B cell (primary cell): ENCODE measurements at regions not wholly inside any gene's neighbourhood (a gene's known extent, or its start where the extent isn't known, plus 50 kb on each side); places are given as distances from the start of the nearest gene placed in this dataset.

Experiments used
- ATAC-seq: fragments of 200-7000 bp; cut with Tn5 transposase; one replicate; pipeline ENCODE4 v1.10.0; 2021; ENCODE audit warnings: low read depth, mild to moderate bottlenecking, moderate number of reproducible peaks, moderate library complexity
- CTCF ChIA-PET: fragments of 350-600 bp; sonication (Branson Sonifier 250); formaldehyde crosslinking; loops from one replicate; lab custom pipeline; 2021; ENCODE audit warnings: antibody characterized with exemption, inconsistent platforms; lab: Charles Lee
- POLR2A ChIA-PET: fragments of 350-600 bp; sonication (Branson Sonifier 250); formaldehyde crosslinking; loops from one replicate; lab custom pipeline; 2021; ENCODE audit warnings: antibody characterized with exemption; lab: Charles Lee
- DNase-seq: peaks from one replicate; pipeline ENCODE4 v3.0.0; 2013
- H2AFZ ChIP-seq: 2 replicates; pipeline ENCODE4 v1.6.1; 2012; ENCODE audit warnings: mild to moderate bottlenecking, low read depth, low read length; ENCODE audit not compliant: insufficient read depth, poor library complexity, severe bottlenecking
- H3K27ac ChIP-seq, 2 donors: 1 replicate in 1 of 2; 2 replicates in 1 of 2; pipeline ENCODE4 v1.5.1; 2012 to 2013; ENCODE audit warnings: low read length in 2 of 2, mild to moderate bottlenecking in 2 of 2, moderate library complexity in 1 of 2
- H3K27me3 ChIP-seq, 4 experiments: fragments of 200-600 bp in 1 of 4; sonication (generic) in 1 of 4; replicated peaks in 1 of 4; 1 replicate in 2 of 4; 2 replicates in 2 of 4; pipeline versions ENCODE4 v1.6.1 to v1.7.0; 2013 to 2016; ENCODE audit warnings: low read length in 3 of 4, mild to moderate bottlenecking in 2 of 4, mixed read lengths in 1 of 4, moderate library complexity in 1 of 4; ENCODE audit not compliant: insufficient read depth in 4 of 4, control insufficient read depth in 3 of 4; ENCODE audit errors: control extremely low read depth in 1 of 4
- H3K36me3 ChIP-seq, 2 experiments: replicated peaks in 1 of 2; 1 replicate in 1 of 2; 2 replicates in 1 of 2; pipeline versions ENCODE4 v1.6.1 to v1.7.1; 2013; ENCODE audit warnings: low read length in 1 of 2; ENCODE audit not compliant: insufficient read depth in 2 of 2, control insufficient read depth in 1 of 2; ENCODE audit errors: control extremely low read depth in 1 of 2, extremely low read depth in 1 of 2
- H3K4me1 ChIP-seq, 2 donors: fragments of 200-600 bp in 1 of 2; sonication (generic) in 1 of 2; 1 replicate in 1 of 2; 2 replicates in 1 of 2; pipeline versions ENCODE4 v1.5.1 to v1.6.1; 2013 to 2017; ENCODE audit warnings: low read length in 2 of 2; ENCODE audit not compliant: control insufficient read depth in 2 of 2, insufficient read depth in 2 of 2
- H3K4me2 ChIP-seq: replicated peaks from 2 replicates; pipeline ENCODE3; 2012; ENCODE audit warnings: mild to moderate bottlenecking, low read depth, low read length; ENCODE audit not compliant: poor library complexity, severe bottlenecking
- H3K4me3 ChIP-seq, 5 experiments: fragments of 200-600 bp in 1 of 5; sonication (generic) in 1 of 5; 1 replicate in 3 of 5; 2 replicates in 2 of 5; pipeline versions ENCODE4 v1.5.1 to v1.7.0; 2011 to 2016; ENCODE audit warnings: low read length in 4 of 5, mild to moderate bottlenecking in 4 of 5, low read depth in 2 of 5, control low read depth in 1 of 5, moderate library complexity in 1 of 5; ENCODE audit not compliant: insufficient read depth in 1 of 5; ENCODE audit errors: control extremely low read depth in 1 of 5, extremely low read depth in 1 of 5
- H3K79me2 ChIP-seq: fragments of 200-600 bp; sonication (generic); one replicate; pipeline ENCODE4 v1.6.0; 2016; ENCODE audit warnings: low read length; ENCODE audit not compliant: control insufficient read depth, insufficient read depth
- H3K9ac ChIP-seq: fragments of 200-600 bp; sonication (generic); 2 replicates; pipeline ENCODE4 v1.6.1; 2017; ENCODE audit warnings: mild to moderate bottlenecking, low read length, moderate library complexity
- H3K9me3 ChIP-seq, 3 donors: one replicate each; pipeline versions ENCODE4 v1.6.1 to v1.7.1; 2013; ENCODE audit warnings: low read length in 2 of 3; ENCODE audit not compliant: control insufficient read depth in 2 of 3, insufficient read depth in 1 of 3; ENCODE audit errors: control extremely low read depth in 1 of 3
- H4K20me1 ChIP-seq: 2 replicates; pipeline ENCODE4 v1.6.0; 2012; ENCODE audit warnings: mild to moderate bottlenecking, low read length; ENCODE audit not compliant: insufficient read depth, control insufficient read depth, poor library complexity, severe bottlenecking
- H3K27ac Mint-ChIP-seq: one replicate; pipeline ENCODE4 v1.8.0; 2021; ENCODE audit warnings: mixed read lengths
- H3K27me3 Mint-ChIP-seq: one replicate; pipeline ENCODE4 v1.8.0; 2021; ENCODE audit warnings: mixed read lengths
- H3K4me1 Mint-ChIP-seq: one replicate; pipeline ENCODE4 v1.8.0; 2021; ENCODE audit warnings: mixed read lengths
- H3K4me3 Mint-ChIP-seq: one replicate; pipeline ENCODE4 v1.8.0; 2021; ENCODE audit warnings: mixed read lengths
- H3K9me3 Mint-ChIP-seq: one replicate; pipeline ENCODE4 v1.8.0; 2022; ENCODE audit warnings: mixed read lengths; ENCODE audit not compliant: insufficient read depth
- CTCF ChIP-seq: fragments of 200-600 bp; IDR thresholded peaks from one replicate; pipeline ENCODE4 v1.8.0; 2022; ENCODE audit warnings: antibody characterized with exemption, mild to moderate bottlenecking
- EZH2 ChIP-seq: IDR thresholded peaks from 2 replicates; pipeline ENCODE4 v1.6.1; 2012; ENCODE audit warnings: borderline replicate concordance, low read depth, mild to moderate bottlenecking, moderate library complexity, low read length; ENCODE audit not compliant: insufficient read depth, poor library complexity, severe bottlenecking
- WGBS: methylation state at CpG from one replicate; pipeline ENCODE4 v1.1.5; 2013; ENCODE audit warnings: missing lambda C conversion rate; ENCODE audit not compliant: insufficient coverage; 5-methylcytosine and 5-hydroxymethylcytosine counted together
- intact Hi-C: fragments of 100-400 bp; cut with micrococcal nuclease; formaldehyde crosslinking; loops from one replicate; pipeline ENCODE4 v1.10.0; 2022

DNA sequence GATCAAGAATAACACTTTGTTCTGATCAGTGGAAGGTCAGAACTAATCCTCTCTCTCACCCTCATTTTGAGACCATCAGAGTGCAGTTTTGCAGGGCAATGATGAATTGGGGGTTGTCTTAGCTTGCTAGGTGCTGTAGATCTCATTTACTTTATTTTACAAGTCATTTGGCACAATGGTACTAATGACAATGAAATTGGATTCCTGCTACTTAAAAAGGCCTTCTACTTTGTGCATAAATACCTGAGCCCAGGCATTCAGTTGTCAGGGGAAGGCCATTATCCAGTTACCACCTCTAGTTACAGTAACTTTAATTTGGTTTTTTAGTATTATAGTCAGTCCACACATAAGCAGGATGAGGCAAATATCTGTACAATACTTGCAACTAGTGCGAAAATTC lies 240.0 kb downstream of the HDGFL1 start:
- ATAC-seq (no peak), DNase-seq (no peak)
- WGBS = 85% methylated on average over 1 of the region's 1 CpG
- Histone ChIP-seq H3K4me2 (no peak overlapping the region), H3K4me1 (no peaks in the 10 kb centered on the region), H3K36me3 (no peaks in the 10 kb centered on the region), H3K4me3 (no peak overlapping the region), H3K27ac (no peak overlapping the region), H3K27me3 (no peaks in the 10 kb centered on the region), H2AFZ (no peak overlapping the region), H3K9me3 (no peaks in the 10 kb centered on the region), H3K79me2 (no peaks in the 10 kb centered on the region), H4K20me1 (no peaks in the 10 kb centered on the region), H3K9ac (no peak overlapping the region)
- Mint-ChIP-seq H3K9me3 (peaks cover 3% of the 10 kb centered on the region), H3K4me1 (no peaks in the 10 kb centered on the region), H3K27me3 (no peaks in the 10 kb centered on the region), H3K27ac (no peak overlapping the region), H3K4me3 (no peak overlapping the region)
- ChIA-PET POLR2A (no interaction called here), CTCF (no interaction called here)
- TF ChIP-seq CTCF (no peak), EZH2 (no peak)
- intact Hi-C loops = no loop called here

GRCh38 chr6:22819209-22819608 lies 249.8 kb downstream of the HDGFL1 start:
- TF ChIP-seq EZH2 (no peak), CTCF (no peak)
- no peaks in the 10 kb centered on the region for H3K27me3 Mint-ChIP-seq

More at GRCh38 chr6:22819209-22819608, 249.8 kb downstream of the HDGFL1 start:
- Histone ChIP-seq H3K4me1 (no peaks in the 10 kb centered on the region), H2AFZ (no peak overlapping the region), H3K9me3 (peaks cover 0 to 10% (median 3%) of the 10 kb centered on the region in 3 donors), H3K36me3 (no peaks in the 10 kb centered on the region), H3K4me2 (no peak overlapping the region), H3K27ac (no peak overlapping the region), H3K27me3 (no peaks in the 10 kb centered on the region), H3K79me2 (no peaks in the 10 kb centered on the region), H3K9ac (no peak overlapping the region), H3K4me3 (no peak overlapping the region), H4K20me1 (no peaks in the 10 kb centered on the region)
- ChIA-PET POLR2A (no interaction called here), CTCF (no interaction called here)
- Mint-ChIP-seq H3K9me3 (no peaks in the 10 kb centered on the region), H3K27ac (no peak overlapping the region), H3K4me3 (no peak overlapping the region), H3K4me1 (no peaks in the 10 kb centered on the region)
- ATAC-seq (no peak), DNase-seq (no peak)
- WGBS = 100% methylated on average over 1 of the region's 1 CpG
- intact Hi-C loops = no loop called here
